NCI-H2107 (cell line): ENCODE measurements at regions not wholly inside any gene's neighbourhood (a gene's known extent, or its start where the extent isn't known, plus 50 kb on each side); places are given as distances from the start of the nearest gene placed in this dataset.
"Not testable (repeated sequence)": the region's sequence is repeated elsewhere in the genome, so short reads cannot be mapped to it uniquely, and the experiment has no call there.

Experiments
- DNase-seq: peaks from one replicate; lab custom pipeline; 2025; lab: John Stamatoyannopoulos, UW

DNA sequence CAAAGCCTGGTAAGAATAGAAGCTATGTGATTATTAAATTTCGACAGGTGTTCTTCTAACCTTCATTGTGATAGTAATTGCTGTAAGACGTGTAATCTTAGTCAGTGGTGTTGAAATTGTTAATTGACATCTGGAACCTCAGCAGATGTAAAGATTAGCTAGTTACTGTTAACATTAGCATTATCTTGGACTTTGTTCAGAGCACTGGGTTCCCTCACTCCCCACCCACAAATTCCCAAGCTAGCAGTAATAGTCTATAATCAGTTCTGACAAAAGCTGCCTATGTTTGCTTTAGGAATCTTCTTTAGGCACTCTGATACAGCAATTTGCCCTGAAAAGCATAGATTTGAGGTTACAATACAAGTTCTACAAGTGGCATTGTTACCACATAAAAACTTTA lies 233.7 kb downstream of the EN1 start:
- no peak for DNase-seq

DNA sequence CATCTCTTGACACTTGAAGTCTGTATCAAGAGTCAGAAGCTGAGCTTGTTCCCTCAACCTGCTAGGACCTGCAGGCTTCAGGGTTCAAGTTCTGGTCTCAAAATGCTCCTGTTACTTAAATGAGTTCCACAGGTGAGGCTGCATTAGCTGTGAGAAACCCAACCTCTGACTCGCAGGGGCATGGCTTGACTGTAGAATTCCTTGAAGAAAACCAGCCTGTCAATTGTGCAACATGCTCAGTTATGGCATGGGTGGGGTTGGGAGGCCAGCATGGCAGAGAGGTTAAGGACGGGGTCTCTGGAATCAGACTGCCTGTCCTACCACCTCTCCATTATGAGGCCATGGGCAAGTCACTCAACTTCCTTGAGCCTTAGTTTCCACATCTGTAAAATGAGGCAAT lies 235.8 kb downstream of the EN1 start:
- no peak for DNase-seq

DNA sequence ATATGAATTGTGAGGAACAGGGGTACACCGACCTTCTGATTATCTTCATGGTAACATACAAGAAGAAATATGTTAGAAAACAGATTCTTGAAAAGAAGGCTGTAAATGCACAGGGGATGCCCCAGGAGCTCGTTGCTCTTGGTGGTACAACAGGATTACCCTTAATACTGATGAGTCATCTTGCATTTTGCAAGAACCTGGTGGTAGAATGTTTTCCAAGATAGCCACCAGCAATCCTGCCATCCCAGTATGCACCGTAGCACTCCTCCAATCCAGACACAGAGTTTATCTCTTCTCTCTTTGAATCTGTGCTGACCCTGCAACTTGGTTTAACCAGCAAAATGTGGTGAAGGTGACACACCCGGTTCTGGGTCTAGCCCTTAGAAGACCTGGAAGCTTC lies 238.3 kb downstream of the EN1 start:
- no peak for DNase-seq

DNA sequence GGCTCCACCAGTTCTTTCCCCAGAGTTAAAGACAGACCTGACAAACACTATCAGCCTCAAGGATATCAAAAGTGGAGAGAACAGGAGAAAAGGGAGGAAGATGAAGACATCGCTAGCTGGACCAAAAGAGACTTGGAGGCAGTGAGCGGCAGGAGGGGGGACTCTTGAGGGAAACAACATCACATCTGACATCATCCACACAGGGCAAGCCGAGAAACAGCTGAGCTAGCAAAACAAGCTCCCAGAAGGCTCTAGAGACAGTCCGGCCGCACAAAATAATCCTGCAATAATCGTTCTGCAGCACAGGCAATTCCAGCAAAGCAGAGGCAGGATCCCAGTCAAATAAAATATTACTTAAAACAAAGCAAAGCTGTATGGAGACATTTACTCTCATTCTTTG lies 239.8 kb downstream of the EN1 start:
- DNase-seq, result no peak

DNA sequence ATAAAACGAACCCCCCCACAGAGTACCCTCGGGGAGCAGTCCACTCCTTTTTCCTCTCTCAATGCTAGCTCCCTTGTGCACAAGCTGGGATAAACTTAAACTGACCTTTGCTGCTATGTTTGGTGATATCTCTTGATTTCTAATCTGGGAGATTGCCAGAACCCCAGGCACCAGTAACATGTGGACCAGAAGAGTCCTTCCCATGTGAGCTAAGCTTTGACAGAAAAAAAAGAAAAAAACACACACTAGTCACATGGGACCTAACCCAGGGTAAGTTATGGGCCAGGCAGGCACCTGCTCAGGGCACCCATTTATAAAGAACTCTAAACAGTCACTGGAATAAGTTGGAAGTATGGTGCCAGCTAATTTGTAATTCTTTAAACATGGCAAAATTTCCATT lies 242.6 kb downstream of the EN1 start:
- no peak for DNase-seq

DNA sequence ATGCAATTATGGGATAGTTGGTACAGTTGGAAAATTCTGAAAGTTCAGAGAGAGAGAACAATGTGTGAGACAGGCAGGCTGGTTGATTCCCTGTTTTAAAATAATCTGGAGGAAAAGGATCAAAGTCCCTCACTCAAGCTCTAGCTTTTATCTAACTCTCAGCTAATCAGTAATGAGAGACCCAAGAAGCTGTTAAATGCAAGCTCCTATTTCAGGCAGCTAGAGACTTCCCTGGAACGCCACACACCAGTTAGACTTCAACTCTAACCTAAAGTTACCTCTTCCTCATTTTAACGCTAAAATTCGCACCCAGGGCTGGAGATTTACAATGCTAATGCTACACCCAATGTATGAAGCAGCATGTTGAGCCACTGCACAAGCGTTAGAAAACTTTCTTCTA lies 243.1 kb downstream of the EN1 start:
- DNase-seq, result no peak

DNA sequence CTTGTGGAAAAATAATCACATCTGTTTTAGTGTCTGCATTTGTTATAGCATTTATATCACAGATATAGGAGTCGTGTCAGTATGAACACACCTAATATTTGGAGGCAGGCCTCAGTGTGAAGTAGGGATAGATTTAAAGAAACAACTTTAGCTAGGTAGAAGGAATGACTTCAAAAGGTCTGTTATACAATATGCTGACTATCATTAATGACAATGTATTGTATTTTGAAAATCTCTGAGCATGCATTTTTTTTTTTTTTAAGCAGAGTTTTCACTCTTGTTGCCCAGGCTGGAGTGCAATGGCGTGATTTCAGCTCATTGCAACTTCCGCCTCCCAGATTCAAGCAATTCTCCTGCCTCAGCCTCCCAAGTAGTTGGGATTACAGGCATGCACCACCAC lies 248.3 kb downstream of the EN1 start:
- no peak for DNase-seq

DNA sequence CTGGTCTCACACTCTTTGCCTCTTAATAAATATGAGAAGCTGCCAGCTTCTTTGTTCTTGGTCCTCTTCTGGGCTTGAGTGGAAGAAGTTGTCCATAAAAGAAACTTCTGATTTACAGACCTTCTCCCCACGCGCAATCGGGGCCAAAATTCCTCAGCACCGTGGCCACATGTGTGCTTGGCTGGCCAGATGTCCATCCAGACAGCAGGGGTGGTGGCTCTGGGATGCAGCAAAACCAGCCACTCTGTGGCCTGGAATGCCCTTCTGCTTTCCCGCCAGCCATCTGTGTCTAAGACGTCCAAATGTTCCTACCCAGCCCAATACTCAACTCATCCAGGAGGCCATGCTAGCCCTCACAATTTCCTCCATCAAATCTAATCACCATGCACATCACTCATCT lies 250.8 kb downstream of the EN1 start:
- DNase-seq, result no peak

DNA sequence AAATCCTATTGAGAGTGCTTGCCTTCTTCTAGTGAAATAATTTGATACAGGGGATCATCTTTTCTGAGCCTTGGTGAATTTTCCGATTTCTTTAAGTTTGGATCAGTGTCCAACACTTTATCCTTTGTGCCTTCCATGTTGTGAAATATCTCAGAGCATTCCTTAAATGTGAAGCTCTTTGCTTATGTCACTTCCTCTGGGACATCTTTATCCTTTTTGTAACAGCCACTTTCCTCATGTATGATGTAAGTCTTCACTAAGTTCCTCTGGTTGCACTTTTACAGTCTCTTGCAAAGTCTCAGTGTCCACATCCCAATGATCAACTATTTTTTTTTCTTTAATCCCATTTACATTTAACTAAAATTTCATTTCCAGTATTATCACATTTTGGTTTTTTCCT lies 254.2 kb downstream of the EN1 start:
- DNase-seq, result no peak

DNA sequence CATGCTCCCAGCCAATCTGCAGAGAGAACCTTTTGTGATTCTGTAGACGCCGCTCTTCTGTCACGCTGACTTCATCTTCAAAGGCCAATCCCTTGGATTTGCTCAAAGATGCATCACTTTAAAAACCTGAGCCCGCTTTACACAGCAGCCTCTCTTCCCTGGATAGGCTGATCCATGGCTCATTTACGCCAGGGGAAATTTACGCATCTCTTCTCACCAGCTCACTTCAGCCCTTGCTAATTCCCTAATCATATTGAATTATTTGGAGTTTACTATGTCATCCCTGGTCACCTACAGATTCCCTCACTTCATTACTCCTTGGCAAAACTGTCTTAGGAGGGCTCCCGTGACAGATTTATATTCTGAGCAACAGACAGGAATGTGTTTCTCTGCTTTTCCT lies 256.2 kb downstream of the EN1 start:
- DNase-seq, result no peak

DNA sequence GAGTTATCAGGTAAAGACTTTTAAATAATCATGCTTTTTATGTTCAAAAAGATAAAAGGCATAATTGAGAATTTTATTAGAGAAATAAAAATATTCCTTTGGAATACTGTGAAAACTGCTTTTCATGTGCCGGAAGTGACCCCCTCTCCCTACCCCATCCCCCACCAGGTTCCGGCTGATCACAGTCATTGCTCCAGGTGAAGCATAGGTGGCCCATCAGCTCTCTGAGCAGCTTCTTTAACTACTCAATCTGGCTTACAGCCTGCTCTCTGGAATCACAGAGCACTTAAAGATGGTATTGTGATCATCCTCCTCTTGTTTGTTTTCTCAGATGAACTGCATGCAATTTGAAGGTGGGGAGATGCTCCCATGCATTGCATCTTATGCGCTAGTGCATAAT lies 257.7 kb downstream of the EN1 start:
- DNase-seq, result no peak

DNA sequence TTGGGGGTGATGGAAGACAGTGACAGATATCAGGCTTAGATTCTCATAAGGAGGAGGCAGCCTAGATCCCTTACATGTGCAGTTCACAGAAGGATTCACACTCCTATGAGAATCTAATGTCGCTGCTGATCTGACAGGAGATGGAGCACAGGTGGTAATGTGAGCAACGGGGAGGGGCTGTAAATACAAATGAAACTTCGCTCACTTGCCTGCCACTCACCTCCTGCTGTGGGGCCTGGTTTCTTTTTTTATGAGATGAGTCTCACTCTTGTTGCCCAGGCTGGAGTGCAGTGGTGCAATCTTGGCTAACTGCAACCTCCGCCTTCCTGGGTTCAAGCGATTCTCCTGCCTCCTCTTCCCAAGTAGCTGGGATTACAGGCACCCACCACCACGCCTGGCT lies 258.6 kb downstream of the EN1 start:
- DNase-seq, result no peak

DNA sequence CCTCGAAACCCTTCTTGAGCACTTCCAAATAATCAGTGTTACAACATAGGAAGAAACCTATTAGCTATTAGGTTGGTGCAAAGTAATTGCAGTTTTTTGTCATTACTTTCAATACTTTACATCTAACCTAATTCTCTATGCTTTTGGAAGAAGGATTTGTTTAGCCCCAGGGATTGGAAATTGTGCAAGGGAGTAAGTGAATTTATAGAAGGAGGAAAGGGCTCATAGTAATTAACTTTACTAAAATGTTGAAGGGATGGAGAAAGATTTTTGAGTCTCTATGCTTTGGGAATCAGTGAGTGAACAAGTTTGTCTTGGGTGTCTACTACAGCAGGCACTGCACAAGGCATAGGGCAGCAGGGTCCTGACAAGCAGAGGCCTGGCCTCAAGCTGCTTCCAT lies 261.1 kb downstream of the EN1 start:
- no peak for DNase-seq

DNA sequence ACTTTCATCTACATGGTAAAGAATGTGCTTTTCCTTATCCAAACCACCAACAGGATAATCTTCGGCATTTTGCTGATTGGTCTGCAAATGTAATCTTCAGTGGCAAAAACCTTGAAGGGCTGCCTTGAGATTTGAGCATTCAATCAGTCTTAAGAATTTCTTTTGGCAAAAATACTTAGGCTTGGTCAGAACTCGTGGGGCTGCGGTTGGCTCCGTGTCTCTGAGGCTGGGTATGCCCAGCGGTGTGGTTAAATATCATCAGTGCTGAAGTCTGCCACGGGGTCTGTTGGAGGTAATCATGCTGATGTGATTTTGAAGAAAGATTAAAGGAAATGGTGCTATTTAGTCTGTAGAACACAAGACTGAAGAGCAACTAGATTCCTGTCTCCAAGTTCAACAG lies 262.6 kb downstream of the EN1 start:
- DNase-seq, result no peak

DNA sequence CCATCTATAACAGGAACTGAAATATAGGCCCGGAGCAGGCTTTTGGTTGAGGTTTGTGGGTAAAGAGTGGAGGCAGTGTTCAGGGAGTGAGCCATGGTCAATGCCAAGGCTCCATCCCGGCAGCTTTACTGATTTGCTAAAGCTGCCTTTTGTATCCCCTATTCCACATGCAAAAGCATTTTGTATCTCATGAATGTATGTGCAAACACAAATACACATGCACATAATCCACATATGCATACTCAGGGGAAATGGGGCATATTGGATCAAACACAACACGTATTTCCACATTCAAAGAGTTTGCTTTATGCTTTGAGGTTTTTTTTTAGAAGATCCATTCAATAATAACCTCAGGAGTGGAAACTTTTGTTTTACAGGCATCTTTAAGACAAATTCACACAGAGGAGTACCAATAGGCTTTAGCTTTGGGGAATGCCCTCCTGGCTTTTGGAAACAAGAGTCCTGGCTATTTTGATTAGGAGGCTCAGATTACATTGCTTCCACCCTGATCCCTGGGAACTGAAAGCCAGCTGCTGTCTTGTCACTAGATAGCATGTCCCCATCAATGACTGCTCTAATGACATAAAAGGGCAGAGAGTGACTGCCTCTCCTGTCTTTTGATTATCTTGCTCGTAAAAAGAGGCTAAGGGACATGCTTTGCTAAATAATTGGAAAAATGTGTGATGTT lies 263.2 kb downstream of the EN1 start:
- no peak for DNase-seq

DNA sequence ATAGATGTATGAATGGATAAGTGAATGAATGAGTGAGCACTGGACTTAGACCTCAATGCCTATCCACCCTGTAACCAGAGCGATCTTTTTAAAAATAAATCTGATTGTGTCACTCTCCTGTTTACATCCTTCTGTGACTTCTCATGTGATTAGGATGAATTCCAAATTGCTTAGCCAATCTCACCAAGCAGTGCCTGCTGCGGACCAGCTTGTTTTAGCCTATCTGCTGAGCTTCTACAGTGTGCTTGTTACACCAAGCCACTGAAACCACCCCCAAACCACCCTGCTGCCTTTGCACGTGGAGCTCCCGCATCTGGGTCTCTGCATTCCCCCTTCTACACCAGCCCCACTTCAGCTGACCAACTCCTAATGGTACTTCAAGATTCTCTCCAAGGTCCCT lies 265.4 kb downstream of the EN1 start:
- DNase-seq, result no peak

DNA sequence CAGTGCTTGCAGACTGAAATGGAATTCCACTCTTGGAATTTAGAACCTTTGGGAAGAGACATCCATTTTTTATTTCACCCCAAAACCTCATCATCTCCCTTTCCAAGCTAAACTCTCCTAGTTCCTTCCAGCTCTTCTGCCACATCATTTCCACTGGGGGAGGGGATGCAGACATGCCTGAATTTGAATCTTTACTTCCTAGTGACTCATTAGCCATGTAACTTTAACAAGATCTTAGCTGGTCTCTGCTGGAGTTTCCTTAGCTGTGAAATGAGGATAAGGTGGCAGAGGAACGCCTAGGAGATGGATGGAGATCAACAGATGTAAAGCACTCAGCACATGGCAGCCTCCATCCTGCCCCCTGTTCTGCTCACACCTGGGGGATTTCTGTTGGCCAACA lies 266.8 kb downstream of the EN1 start:
- no peak for DNase-seq

DNA sequence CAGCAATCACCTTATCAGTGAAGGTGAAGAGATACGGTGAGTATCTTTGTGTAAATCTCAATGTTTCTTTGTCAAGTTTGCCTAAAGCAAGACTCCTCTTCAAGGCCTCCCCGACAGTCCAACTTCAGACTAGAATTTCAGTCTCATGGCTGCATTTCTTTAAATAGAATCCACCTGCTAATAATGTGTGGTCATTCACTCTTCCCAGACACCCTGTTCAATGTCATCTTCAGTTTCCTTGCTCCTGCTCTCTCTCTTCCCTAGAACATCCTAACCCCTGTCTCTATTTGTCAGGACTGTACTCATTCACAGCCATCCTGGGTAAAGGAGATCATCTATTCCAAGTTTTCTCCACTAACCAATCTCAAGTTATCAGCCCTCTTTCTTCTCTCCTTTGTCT lies 267.3 kb downstream of the EN1 start:
- no peak for DNase-seq

DNA sequence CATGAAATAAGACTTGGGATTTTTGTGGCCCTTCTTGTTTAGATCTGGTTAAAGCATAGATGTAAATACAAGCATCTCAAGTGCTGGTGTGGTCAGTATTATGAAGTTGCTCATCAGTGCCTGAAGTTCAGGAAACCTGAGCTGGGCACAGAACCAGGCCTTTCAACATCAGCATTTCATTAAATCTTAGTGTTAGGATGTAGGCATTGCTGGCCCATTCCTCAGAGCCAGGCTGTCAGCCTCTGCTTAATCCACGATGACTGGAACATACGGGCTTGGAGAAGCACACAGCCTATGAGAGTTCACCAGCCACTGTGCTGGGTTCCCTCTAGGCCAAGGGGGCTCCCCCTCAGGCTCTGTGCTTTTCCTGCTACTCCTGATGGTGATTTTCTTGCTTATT lies 270.2 kb downstream of the EN1 start:
- DNase-seq, result no peak

DNA sequence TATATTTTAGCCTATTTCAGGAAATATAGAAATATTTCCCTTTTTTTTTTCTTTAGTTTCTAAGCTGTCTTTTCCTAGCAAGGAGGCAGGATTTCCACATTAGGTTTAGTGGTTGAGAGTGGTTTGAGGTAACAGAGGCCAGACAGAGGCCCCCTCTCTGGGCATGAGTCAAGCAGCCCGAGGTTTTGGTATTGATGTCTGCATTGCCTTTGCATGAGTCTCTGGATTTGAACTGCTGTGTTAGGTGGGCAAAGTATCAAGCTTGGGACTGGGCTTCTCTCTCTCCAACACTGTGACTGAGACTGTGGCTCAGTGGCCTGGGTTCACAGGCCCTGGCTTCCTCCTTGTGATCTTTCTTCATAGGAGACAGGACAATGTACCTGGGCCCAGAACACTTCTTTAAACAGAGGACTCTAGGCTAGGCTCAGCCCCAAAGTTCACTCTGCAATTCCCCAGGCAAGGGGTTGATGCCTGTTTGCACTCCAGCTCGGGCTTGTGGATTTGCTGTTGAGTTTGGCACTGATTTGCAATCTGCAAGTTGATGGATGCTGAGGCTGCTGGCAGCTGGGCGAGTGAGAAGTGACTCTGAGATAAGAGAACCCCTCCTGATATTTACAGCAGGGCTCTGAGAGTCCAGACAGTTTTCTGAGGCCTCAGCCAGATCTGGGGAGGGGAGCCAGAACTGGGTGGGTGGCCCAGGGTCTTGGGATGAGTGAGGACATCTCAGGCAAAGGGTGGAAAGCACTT lies 271.2 kb downstream of the EN1 start:
- DNase-seq, result no peak

DNA sequence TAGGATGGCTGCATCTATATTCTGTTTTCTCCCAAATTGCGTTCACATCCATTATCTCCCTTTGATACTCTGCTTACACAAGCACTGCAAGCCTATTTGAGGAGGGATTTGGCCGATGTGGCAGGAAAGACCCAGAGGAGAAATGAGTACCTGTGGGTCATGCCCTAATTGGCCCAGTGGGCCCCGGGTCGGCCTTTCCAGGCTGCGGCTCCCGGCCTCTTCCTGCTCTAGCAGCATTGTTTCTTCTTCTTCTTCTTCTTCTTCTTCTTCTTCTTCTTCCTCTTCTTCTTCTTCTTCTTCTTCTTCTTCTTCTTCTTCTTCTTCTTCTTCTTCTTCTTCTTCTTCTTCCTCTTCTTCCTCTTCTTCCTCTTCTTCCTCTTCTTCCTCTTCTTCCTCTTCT lies 275.1 kb downstream of the EN1 start:
- not testable (repeated sequence) for DNase-seq

DNA sequence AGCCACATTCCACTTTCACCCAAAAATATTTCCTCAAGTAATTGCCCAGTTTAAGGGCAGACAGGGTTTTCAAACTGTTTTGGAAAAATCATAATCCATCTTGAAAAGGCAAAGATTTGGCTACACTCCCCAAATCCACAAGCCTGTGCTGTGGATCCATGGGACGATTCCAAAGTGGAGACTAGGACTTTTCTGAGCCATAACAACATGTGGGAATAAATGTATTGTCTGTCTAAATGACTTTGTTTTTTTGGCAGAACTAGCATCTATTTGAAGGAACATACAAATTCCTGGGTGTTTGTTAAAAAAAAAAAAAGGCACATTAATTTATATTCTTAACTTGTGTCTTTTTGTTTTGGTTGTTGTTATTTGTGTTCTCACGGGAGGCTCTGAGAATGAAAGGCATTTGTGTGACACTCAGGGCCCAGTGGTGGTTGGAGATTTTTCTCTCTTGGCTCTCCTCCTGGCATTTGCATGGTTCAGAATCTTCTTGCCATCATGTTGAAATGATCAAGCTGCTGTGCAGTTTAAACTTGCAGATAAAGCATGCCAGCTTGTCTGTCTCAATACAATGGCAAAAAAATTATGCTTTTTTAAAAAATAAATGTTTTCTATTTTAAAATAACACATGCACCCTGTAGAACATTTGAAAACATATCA lies 277.4 kb downstream of the EN1 start:
- DNase-seq, result no peak

DNA sequence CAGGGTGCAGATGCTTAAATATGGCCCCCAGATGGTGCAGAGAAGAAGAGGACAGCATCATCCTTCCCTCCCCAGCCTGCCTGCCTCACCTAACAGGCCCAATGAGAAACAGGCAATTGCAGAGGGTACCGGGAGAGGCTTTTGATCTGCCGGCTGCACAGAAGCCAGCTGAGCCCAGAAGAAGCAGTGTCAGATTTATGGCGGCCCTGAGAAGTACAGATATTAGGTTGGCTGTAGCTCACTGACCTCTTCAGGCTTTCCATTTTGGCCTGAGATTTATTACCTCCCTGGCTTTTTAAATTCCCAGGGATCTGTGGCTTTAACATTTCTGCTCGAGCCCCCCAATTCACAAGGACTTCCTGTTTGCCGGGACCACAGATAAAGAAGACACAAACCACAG lies 278.7 kb downstream of the EN1 start:
- no peak for DNase-seq
